ENCODE measurements at regions not wholly inside any gene's neighbourhood (a gene's known extent, or its start where the extent isn't known, plus 50 kb on each side); places are given as distances from the start of the nearest gene placed in this dataset.

DNA sequence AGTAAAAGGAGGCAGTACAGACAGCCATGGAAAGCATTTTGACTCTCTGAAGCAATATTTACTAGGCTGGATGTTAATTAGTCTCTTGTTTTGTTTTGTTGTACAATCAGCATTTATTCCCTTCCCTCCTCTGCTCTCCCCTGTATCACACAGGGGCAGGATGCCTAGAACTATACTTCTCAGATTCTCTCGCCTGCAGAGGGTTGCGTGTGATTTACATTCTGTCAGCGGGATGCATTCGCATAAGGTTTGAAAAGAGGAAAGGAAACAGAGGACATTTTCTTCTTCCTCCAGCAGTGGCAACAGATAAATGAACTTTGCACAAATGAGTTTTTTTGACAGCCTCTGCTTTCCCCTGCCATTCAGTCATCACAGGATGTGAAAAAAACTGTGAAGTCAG lies 188.3 kb downstream of the RSL24D1 start (continued):
- TF ChIP-seq, protein P1, sequence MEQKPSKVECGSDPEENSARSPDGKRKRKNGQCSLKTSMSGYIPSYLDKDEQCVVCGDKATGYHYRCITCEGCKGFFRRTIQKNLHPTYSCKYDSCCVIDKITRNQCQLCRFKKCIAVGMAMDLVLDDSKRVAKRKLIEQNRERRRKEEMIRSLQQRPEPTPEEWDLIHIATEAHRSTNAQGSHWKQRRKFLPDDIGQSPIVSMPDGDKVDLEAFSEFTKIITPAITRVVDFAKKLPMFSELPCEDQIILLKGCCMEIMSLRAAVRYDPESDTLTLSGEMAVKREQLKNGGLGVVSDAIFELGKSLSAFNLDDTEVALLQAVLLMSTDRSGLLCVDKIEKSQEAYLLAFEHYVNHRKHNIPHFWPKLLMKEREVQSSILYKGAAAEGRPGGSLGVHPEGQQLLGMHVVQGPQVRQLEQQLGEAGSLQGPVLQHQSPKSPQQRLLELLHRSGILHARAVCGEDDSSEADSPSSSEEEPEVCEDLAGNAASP (CRISPR knock-in tag; IDR thresholded peaks at IDR 0.05; ENCODE audit: borderline replicate concordance), result no peak

DNA sequence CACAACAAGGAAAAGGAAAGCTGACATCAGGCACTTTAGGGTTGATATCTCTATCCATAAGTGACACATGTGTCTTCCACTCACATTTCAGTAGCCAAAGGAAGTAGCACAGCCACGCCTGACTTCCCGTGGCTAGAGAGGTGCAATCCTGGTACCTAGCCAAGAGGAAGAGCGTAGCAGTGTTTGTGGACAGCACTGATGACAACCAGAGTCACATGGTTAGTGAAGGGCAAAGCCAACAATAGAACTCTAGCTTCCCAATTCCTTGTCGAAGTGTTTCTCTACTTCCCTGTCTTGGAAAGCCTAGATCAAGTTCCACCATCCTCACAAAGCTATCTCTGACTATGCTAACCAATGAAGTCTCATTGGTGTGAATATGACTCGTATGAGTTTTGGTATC lies 189.2 kb downstream of the RSL24D1 start:
- TF ChIP-seq, protein P2, sequence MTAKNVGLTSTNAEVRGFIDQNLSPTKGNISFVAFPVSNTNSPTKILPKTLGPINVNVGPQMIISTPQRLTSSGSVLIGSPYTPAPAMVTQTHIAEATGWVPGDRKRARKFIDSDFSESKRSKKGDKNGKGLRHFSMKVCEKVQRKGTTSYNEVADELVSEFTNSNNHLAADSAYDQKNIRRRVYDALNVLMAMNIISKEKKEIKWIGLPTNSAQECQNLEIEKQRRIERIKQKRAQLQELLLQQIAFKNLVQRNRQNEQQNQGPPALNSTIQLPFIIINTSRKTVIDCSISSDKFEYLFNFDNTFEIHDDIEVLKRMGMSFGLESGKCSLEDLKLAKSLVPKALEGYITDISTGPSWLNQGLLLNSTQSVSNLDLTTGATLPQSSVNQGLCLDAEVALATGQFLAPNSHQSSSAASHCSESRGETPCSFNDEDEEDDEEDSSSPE (CRISPR knock-in tag; IDR thresholded peaks at IDR 0.05), result no peak
- TF ChIP-seq, protein P3, sequence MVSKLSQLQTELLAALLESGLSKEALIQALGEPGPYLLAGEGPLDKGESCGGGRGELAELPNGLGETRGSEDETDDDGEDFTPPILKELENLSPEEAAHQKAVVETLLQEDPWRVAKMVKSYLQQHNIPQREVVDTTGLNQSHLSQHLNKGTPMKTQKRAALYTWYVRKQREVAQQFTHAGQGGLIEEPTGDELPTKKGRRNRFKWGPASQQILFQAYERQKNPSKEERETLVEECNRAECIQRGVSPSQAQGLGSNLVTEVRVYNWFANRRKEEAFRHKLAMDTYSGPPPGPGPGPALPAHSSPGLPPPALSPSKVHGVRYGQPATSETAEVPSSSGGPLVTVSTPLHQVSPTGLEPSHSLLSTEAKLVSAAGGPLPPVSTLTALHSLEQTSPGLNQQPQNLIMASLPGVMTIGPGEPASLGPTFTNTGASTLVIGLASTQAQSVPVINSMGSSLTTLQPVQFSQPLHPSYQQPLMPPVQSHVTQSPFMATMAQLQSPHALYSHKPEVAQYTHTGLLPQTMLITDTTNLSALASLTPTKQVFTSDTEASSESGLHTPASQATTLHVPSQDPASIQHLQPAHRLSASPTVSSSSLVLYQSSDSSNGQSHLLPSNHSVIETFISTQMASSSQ (IDR thresholded peaks at IDR 0.05; ENCODE audit: low read depth), result no peak
- TF ChIP-seq, protein P3 (CRISPR knock-in tag; IDR thresholded peaks at IDR 0.05; ENCODE audit: borderline replicate concordance), result no peak
- TF ChIP-seq, protein P4, sequence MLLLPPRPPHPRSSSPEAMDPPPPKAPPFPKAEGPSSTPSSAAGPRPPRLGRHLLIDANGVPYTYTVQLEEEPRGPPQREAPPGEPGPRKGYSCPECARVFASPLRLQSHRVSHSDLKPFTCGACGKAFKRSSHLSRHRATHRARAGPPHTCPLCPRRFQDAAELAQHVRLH (CRISPR knock-in tag; IDR thresholded peaks at IDR 0.05; ENCODE audit: borderline replicate concordance, low read depth), result no peak
- TF ChIP-seq SNAI1 (CRISPR knock-in tag; IDR thresholded peaks at IDR 0.05; ENCODE audit: borderline replicate concordance) (no peak), ZNF136 (CRISPR knock-in tag; IDR thresholded peaks at IDR 0.05; ENCODE audit: low read depth) (no peak), ZNF101 (CRISPR knock-in tag; IDR thresholded peaks at IDR 0.05; ENCODE audit: borderline replicate concordance, low read depth) (no peak), ZNF792 (CRISPR knock-in tag; IDR thresholded peaks at IDR 0.05) (no peak)
- TF ChIP-seq, protein P5, sequence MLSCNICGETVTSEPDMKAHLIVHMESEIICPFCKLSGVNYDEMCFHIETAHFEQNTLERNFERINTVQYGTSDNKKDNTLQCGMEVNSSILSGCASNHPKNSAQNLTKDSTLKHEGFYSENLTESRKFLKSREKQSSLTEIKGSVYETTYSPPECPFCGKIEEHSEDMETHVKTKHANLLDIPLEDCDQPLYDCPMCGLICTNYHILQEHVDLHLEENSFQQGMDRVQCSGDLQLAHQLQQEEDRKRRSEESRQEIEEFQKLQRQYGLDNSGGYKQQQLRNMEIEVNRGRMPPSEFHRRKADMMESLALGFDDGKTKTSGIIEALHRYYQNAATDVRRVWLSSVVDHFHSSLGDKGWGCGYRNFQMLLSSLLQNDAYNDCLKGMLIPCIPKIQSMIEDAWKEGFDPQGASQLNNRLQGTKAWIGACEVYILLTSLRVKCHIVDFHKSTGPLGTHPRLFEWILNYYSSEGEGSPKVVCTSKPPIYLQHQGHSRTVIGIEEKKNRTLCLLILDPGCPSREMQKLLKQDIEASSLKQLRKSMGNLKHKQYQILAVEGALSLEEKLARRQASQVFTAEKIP (CRISPR knock-in tag; IDR thresholded peaks at IDR 0.05; ENCODE audit: borderline replicate concordance), result no peak
- in situ Hi-C loops (cut with HindIII; ENCODE audit: extremely low pct_ligation_motif_present, low pct_unique_long_range_greater_than_20kb) (no loop called here), intact Hi-C loops (cut with micrococcal nuclease; ENCODE audit: unreplicated experiment) (no loop called here)
- WGBS (ENCODE audit: low lambda C conversion rate), result 11% methylated on average over 3 of the region's 5 CpGs
- Histone ChIP-seq H3K9ac (ENCODE audit: insufficient read depth, low read depth, low read length) (no peak overlapping the region), H3K4me2 (ENCODE audit: low read depth, low read length) (no peak overlapping the region), H3K79me2 (ENCODE audit: insufficient read depth, low read length) (no peaks in the 10 kb centered on the region), H2AFZ (ENCODE audit: low read length) (no peak overlapping the region), H3K9me3 (ENCODE audit: low read length) (no peaks in the 10 kb centered on the region), H3K4me1 (ENCODE audit: insufficient read depth, low read length) (no peaks in the 10 kb centered on the region), H3K4me3 (replicated peaks in 1 of 3; ENCODE audit: insufficient read depth in 1 of 3, low read depth in 2 of 3, low read length in 3 of 3) (no peak overlapping the region), H3K36me3 (replicated peaks in 1 of 2; ENCODE audit: control insufficient read depth in 1 of 2, insufficient read depth in 2 of 2, low read length in 2 of 2) (no peaks in the 10 kb centered on the region), H4K20me1 (ENCODE audit: insufficient read depth, low read length) (no peaks in the 10 kb centered on the region), H3K27ac (ENCODE audit: extremely low read length, insufficient read depth, low read length) (no peak overlapping the region), H3K27me3 (ENCODE audit: control insufficient read depth in 1 of 2, insufficient read depth in 2 of 2, low read length in 2 of 2) (no peaks in the 10 kb centered on the region; a peak in 1 of 5 replicates)
- no peak for FAIRE-seq
- ATAC-seq, result no peak
- no TSS peak for BruUV-seq (replicated peaks)
- no peak for DNase-seq (ENCODE audit: low spot score)
- CTCF ChIA-PET (ENCODE audit: low intra/inter-chr PET ratio, low total read pairs), result no interaction called here
- POLR2A ChIA-PET, result no interaction called here

All from HepG2 (cell line).